OCI-M2 (cell line): ENCODE measurements at regions not wholly inside any gene's neighbourhood (a gene's known extent, or its start where the extent isn't known, plus 50 kb on each side); places are given as distances from the start of the nearest gene placed in this dataset.
"Not testable (repeated sequence)": the region's sequence is repeated elsewhere in the genome, so short reads cannot be mapped to it uniquely, and the experiment has no call there.

ENCODE experiments used
- DNase-seq: peaks from one replicate; lab custom pipeline; 2025; ENCODE audit not compliant: unreplicated experiment; lab: John Stamatoyannopoulos, UW

DNA sequence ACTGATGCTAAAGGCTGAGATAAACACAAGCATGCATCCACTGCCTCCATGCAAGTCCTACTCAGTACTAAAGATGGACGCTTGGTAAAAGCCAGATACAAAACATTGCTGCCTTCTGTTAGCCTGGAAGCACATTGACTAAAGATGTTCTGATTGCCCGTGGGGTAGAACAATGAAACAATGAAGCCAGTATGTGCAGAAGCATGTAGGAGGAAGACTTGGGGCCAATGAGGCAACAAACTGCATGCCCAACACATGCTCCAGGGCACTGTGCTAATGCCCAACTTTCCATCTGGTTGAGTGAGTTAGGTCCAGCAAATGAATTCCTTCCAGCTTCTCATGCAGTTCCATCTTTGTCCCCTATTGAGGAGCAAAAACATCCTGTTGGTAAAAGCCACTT, 1245.5 kb downstream of the GATA3 start:
- no peak for DNase-seq

DNA sequence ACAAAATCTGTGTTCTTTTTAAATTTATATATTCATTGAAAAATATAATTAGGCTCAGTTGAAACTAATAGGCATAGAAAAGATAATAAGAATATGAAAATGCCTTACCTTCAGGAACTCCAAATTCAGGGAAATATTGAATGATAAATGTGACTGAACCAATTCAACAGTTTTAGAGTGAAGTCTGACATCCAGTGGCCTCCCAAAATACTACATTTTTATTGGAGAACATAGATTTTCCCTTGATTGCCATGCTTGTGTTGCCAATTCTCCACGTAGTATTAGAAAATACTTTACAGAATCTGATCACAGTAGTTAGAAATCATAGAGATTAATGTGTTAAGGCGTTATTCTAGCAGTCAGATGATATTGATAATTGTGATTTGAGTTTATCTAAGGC, 1246.7 kb downstream of the GATA3 start:
- no peak for DNase-seq

DNA sequence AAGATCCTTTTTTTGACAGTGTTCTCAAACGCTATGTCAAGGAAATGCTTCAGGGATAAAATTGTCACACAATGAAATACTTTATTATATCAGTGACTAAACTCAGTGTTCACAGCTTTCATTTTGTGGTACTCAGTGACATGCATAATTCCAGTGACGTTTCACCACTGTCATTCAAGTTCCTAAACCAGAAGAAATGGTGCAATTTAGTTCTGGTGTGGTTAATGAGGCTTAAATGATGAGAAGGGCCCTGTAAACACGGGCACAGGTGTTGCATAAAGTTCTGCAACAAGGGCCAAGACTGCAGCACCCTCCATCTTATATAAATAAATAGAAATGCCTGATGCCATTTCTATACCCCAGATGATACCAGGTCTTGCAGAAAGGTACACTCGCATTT, 1247.1 kb downstream of the GATA3 start:
- no peak for DNase-seq

DNA sequence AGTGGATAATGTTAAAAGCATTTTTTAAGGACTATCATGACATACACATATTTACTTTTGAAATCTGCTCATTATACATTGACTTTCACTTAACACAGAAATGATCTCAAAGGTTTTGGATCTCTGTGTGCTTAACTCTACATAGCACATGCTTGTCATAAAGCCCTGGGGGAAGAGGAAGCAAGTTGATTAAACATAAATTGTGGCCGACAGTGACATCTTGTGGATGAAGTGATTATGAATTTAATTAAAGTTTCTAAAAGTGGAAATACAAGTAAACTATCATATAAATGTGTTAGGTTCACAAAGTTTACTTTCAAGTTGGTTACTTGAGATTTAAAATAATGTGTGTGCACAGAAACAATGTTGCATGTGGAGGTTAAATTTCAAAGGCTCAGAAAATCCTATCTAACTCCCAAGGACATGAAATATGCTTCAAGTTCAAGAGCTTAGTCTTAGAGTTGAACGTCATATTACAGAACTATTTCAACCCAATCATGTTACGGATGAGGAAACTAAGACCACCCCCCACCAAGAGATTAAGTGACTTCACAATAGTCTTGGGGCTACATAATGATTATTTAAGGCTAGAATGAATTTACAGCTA, 1247.8 kb downstream of the GATA3 start:
- DNase-seq, result peak; percentile 13

DNA sequence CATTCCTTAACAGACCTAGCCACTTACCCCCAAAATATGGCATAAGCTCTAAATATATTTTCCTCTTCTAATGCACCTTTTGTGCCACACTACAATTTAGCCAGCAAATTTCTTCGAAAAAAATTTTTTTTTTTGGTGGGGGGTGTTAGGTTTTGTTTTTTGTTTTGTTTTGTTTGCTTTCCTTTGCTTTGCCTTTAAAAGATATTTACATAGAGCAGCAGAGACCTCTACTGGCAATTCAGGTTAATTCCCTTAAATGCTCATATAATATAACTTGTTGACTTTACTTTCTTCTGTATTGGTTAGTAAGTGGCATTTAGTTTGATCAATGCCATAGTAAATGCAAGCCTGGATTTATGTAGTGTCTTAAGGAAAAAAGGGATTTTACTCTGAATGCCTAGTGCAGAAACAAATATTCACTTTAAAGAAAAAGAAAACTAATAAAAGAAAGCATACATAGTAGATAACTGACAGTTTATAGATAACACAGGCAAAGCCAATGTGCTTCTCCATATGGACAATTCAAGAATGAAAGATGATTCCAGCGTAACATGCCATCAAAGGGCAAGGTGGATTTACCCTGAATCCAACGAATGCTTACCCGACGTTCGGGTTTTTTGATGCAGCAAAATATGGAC, 1250.6 kb downstream of the GATA3 start:
- DNase-seq, result no peak

DNA sequence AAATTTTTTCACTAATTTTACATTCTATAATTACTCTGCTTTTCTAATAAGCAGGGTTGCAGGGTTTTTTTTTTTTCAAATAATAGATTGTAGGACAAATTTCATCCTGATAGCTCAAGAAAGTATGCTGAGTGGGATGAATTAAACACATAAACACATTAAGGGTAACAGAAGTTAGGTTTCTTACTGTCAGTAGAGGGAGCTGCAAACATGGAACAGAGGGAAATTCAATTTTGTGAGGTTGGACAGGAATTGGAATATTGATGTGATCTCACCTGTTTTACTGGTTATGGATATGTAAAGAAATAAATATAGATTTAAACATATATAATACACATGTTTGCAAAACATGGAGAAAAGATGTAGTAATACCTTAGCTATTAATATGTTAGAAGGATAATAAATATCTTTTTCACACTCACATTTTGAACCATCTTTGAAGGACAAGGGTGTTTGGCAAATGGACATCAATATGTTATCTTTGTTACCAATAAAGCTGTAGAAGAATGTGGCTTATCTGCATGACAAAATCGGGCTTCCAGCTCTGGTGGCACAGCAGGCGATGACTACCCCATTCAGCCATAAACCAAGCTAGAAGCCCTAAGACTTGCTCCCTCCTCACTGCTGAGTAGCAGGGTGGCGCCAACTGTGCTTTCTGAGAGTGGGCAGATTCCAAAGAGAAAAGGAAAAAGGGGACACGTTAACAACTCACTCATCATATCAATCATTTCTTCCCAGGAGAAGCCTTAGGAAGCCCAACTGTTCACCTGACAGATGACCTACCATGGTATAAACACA, 1257.4 kb downstream of the GATA3 start:
- DNase-seq, result no peak

DNA sequence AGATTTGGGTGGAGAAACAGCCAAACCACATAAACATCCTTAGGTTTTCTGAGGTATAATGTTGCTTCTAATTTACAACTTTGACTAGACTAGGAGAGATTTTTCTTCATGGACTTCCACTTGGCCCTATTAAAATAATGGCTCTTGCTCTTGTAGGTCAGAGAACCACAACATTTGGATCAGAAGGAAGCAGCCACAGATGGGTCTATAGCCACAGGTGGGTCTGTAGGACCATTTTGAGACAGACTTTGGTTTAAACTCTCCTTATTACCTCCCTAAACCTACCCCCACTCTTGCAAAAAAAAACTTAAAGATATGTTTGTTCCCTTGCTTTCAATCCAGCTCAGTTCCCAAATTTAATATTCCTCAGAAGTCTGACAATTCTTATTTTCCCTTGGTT, 1260.8 kb downstream of the GATA3 start:
- no peak for DNase-seq

DNA sequence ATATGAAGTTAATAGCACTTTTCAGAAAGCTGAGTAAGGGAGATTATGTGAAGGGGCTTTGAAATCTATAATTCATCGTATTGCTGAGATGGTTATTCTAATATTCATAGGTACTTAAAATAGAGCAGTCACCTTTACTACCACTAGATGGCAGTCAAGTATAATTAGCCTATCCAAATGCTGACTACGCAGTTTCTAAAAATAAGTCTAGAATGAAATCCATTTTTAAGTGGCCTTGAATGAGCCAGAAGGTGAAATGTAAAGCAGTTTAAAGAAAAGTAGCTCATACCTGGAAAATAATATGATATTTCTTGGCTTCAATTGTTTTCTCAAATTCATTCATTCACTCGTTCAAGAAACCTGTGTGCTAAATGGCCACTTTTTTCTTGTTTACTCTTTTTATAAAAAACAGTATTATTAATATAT, 1277.1 kb downstream of the GATA3 start:
- no peak for DNase-seq

DNA sequence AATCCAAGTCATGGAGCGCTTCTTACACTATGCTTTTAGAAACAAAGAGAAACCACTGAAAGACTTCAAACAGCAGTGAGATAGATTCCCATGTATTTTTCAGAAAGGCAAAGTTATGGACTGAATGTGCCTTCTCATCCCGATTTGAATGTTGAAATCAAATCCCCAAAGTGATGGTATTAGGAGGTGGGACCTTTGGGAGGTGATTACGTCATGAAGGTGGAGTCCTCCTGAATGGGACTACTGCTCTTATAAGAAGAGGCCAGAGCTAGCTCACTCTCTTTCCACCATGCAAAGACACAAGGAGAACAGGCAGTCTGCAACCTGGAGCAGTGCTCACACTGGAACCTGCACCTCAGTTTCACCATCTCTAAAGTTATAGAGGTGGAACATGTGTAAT, 1279.8 kb downstream of the GATA3 start:
- DNase-seq, result no peak

DNA sequence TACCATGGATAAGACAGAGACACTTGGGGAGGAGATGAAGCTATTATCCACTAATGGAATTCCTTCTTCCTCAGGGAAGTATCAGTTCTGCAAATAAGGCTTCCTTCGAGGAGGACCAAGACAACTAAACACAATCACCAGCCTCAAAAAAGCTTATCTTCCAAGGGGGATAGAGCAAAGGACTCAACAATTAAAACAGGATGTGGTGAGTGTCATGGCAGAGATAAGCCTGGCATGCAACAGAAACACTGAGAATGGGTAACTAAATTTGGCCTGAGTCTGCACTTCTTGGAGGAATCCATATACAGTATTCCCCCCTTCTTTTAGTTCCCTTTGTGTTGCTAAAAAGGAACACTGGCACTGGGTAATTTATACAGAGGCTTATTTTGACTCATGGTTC, 1285.2 kb downstream of the GATA3 start:
- peak; percentile 20 for DNase-seq

DNA sequence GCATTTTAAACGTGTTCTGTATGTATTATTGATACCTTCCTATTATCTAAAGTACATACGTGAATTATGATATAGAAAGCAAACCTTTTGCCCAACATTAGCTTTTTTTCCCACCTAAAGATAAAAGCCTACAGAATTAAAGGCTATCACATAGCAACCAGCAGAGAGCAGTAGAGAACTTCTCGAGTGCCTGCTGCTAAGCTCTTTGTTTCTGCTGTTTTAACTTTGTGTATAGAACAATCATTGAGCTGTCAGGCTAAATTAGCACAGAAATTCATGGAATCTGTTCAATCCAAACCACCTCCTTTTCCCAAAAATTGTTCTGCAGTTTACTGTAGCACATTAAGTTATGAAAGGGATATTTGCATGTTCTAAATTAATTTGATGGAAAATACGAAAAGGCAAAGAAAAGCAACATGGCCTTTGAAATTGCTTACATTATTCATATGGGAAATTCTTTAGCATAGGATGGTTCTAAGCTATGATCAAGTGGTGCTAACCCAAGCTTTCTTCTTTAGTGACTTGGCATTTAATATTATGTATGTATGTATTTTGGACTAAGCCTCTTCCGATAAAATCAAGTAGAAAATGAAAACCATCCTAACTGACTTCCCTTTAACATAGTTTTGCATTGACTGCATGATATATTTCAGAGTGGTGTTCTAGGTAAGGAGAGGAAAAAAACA, 1288.5 kb downstream of the GATA3 start:
- peak; percentile 12 for DNase-seq

DNA sequence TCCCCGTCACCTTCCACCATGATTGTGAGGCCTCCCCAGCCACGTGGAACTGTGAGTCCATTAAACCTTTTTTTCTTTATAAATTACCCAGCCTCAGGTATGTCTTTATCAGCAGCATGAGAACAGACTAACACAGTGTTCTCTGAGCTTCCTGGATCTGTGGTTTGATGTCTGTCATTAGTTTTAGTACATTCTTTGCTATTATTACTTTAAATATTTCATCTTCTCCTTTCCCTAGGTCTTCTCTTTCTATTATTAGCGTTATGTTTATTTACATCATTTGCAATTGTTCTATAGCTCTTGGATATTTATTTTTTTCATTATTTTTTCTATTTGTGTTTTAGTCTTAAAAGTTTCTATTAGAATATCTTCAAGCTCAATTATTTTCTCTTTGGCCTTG, 1293.4 kb downstream of the GATA3 start:
- not testable (repeated sequence) for DNase-seq

DNA sequence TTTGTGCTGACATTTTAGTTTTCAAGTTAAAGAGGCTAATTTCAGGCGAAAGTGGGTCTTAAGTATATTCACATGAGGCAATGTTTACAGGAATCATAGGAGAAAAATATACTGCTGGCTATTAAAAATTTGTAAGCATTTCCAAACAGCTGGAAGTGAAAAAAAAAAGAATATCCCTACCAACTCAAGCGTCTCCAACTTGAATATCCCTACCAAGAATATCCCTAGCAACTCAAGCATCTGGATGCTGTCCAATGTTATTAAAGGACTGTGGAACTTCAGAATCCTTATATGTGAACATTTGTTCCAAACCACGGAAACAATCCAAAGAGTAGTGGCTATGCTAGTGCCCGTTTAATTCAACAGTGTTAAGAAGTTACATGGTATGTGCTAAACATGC, 1303.0 kb downstream of the GATA3 start:
- no peak for DNase-seq

DNA sequence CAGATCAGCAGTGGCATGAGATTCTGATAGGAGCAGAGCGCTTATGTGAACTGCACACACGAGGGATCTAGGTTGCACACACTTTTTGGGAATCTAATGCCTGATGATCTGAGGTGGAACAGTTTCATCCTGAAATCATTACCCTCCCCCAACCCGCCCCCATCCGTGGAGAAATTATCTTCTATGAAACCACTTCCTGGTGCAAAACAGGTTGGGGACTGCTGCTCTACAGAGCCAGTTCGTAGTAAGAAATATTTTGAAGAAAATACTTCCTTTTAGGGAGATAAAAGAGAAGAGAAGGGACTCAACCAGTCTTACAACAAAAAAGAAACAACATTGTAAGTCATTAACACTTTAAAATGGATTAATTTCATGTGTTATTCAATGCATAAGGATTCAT, 1308.2 kb downstream of the GATA3 start:
- no peak for DNase-seq

DNA sequence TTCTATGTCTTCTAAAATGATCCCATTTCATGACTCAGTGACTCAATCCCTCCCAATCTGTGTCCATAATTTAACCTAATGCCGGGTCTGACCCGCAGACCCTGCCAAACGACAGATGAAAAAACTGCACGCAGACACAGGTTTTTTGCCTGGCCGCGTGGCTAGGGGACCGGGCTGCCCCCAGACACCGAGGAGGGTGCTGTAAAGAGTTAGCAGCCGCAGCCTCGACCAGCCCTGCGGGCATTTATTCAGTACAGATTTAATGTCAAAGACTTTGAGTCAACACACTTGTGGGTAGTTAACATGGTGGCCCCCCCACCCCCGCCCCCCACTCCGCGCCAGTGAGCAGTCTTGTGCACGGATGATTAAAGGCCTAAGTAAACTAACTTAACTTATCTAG, 1324.7 kb downstream of the GATA3 start:
- DNase-seq, result no peak

DNA sequence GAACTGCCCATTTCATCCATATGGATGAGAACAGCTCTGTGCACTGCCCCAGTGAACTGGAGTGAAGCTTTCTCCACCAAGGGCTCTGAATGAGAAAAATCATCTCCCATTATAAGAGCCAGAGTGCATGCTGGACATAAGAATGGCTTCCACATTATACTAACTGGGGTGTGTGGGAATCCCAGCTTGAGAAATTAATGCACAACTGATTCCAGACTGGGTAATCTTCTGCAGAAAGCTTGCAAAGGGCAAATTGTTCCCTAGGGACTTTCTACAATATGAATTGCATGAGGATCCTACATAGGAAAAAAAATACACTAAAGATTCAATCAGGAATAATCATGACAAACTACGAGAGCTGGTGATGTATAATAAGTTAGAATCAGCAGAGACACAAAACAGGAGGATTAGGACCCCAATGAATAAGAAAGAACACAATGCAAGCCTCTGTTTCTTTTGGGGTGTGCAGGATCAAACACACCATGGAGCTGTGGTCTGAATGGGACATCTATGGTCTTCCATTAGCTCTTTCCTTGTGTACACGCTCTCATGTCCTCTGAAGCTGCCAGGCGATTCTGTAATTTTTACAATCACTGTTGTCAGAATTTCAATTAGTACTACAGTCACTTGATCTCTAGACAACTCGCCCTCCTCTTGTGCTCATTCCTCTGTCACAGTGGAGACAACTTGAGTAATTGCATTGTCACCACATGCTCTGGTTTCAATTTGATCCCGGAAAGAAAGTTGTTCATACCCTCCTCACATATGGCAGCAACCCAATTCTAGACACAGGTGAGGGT, 1327.4 kb downstream of the GATA3 start:
- no peak for DNase-seq

DNA sequence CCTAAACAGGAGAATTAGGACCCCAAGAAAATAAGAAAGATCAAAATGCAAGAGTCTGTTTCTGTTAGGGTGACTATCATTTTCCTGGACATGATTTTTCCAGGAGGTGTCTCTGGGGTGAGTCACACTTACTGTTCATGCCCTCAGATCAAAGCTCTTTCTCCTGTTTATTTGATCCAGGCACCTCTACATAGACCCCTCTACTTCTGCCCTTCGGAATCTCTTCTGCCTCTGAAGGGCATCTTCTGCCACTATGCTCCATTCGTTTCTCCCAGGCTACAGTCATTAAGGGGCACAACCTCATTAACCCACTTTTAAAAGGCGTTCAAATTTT, 1328.0 kb downstream of the GATA3 start:
- DNase-seq, result no peak

DNA sequence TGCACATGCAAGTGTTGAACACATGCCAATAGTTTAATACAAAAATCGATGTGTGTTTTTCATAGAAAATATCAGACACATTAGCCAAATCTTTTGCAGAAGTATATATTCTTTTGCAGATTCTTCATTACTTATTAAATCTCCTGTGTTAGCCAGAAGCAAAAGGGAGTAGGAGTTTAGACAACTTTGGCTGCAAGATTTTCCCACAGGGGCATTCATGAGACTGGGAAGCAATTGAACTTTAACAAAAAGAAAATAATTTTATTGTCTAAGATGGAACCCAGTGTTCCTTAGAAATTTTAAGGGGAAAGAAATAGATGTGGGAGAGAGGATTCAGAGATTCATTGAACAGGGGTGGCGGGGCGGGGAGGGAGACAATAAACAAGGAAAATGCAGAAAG, 1336.0 kb downstream of the GATA3 start:
- no peak for DNase-seq

DNA sequence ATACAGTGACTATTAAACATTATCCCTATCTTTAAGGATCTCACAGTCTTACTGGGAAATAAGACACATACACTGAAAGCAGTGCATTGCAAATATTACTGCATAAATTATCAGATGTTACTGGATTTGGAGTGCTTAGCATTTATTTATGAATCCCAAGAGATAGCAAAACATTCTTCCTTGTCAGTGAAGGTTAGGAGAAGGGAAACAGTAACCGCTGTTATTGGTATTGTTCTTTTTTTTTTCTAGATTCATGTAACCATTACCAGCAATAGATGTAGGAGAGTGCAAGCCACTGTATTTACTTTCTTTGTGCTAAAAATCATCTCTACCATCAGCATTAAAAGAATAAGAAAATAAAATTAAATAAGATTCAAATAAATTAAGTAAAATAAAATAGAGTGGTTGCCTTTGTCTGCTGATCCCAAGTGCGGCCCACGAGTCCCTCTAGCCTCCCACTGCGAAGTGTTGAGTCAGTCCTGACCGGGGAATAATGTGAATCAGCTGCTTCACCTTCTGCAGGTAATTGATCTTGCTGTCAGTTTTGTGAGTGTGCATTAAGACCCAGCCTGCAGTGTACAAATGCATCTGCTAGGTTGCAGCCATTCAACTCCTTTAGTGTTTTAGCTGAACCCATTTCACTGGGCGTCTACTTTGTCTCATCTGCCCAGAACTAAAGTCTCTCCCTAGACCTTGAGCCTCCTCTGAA, 1344.9 kb downstream of the GATA3 start:
- no peak for DNase-seq

DNA sequence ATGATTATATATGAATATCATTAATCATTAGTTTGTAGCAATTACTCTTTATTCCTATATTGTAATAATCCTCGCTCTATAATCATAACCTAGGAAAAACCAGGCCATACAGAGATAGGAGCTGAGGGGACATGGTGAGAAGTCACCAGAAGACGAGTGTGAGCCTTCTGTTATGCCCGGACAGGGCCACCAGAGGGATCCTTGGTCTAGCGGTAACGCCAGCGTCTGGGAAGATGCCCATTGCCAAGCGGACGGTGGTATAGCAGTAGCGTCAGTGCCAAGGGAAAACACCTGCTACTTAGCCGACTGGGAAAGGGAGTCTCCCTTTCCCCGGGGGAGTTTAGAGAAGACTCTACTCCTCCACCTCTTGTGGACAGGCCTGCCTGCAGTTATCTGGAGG, 1347.6 kb downstream of the GATA3 start:
- DNase-seq, result not testable (repeated sequence)
